ENCODE measurements at regions not wholly inside any gene's neighbourhood (a gene's known extent, or its start where the extent isn't known, plus 50 kb on each side); places are given as distances from the start of the nearest gene placed in this dataset.
"Not testable (repeated sequence)": the region's sequence is repeated elsewhere in the genome, so short reads cannot be mapped to it uniquely, and the experiment has no call there.

- no peak overlapping the region for H3K4me3 ChIP-seq (ENCODE audit: low read length)
- no peaks in the 10 kb centered on the region for H3K36me3 ChIP-seq (ENCODE audit: control insufficient read depth, insufficient read depth, low read length)
- no peaks in the 10 kb centered on the region; the same call in 1 of the 2 replicates for H3K4me1 ChIP-seq (ENCODE audit: control insufficient read depth, insufficient read depth, low read length)
- no peaks in the 10 kb centered on the region; the same call in none of the 2 replicates for H3K9me3 ChIP-seq (ENCODE audit: control insufficient read depth, insufficient read depth, low read length)
- DNase-seq (ENCODE audit: low read depth, low spot score): no peak
- no peaks in the 10 kb centered on the region for H3K27me3 ChIP-seq (ENCODE audit: control insufficient read depth, insufficient read depth, low read length)
- no CpG with 5 or more reads among the region's 2 CpGs for WGBS (ENCODE audit: insufficient coverage, insufficient read length)
- no peak overlapping the region for H3K27ac ChIP-seq (ENCODE audit: low read length)
These were observed 357.7 kb downstream of the CD83 start for GRCh38 chr6:14475306-14475705.

DNA sequence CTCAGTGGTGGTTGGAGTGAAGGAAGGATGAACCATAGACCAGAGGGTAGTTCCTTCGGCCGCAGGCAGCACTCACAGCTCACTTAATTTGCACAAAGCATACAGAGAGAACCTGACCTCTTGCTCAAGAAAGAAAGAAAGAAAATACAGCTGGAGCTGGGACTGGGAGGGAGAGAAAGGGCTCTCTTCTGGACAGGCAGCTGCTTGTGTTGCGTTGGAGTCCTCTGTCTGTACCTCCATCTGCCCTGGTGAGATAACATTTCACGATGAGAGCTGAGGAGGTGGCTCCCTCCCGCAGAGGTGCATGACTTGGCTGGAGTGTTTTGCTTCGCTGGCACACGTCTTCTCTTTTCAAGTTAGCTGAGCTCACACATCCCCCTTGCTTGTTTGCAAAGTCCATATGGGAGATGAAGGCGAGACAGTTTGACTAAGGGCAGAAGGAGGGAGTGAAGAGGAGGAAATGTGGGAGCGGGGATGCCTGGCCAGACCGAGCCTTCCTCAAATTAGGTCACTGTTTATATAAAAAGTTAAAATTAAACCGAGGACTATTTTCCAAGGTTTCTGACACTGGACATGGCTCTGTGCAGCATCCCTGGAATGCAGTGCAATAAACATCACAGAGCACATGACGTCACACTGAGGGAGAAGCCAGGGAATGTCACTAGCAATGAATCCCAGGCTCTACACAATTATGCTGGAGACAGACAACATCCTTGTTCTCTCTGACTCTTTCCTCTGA is 359.4 kb downstream of the CD83 start:
- no CpG with 5 or more reads among the region's 12 CpGs for WGBS (ENCODE audit: insufficient coverage, insufficient read length)
- no peak for DNase-seq (ENCODE audit: low read depth, low spot score)
- no peaks in the 10 kb centered on the region for H3K27me3 ChIP-seq (ENCODE audit: control insufficient read depth, insufficient read depth, low read length)
- H3K9me3 ChIP-seq (ENCODE audit: control insufficient read depth, insufficient read depth, low read length): no peaks in the 10 kb centered on the region; the same call in none of the 2 replicates
- no peaks in the 10 kb centered on the region for H3K36me3 ChIP-seq (ENCODE audit: control insufficient read depth, insufficient read depth, low read length)
- no peak overlapping the region for H3K27ac ChIP-seq (ENCODE audit: low read length)
- no peaks in the 10 kb centered on the region; the same call in 1 of the 2 replicates for H3K4me1 ChIP-seq (ENCODE audit: control insufficient read depth, insufficient read depth, low read length)
- H3K4me3 ChIP-seq (ENCODE audit: low read length): no peak overlapping the region

- no CpG with 5 or more reads among the region's 7 CpGs for WGBS (ENCODE audit: insufficient coverage, insufficient read length)
- H3K4me1 ChIP-seq (ENCODE audit: control insufficient read depth, insufficient read depth, low read length): no peaks in the 10 kb centered on the region; the same call in 1 of the 2 replicates
- no peaks in the 10 kb centered on the region for H3K27me3 ChIP-seq (ENCODE audit: control insufficient read depth, insufficient read depth, low read length)
- H3K9me3 ChIP-seq (ENCODE audit: control insufficient read depth, insufficient read depth, low read length): no peaks in the 10 kb centered on the region; the same call in none of the 2 replicates
- no peak overlapping the region for H3K4me3 ChIP-seq (ENCODE audit: low read length)
- DNase-seq (ENCODE audit: low read depth, low spot score): no peak
- H3K36me3 ChIP-seq (ENCODE audit: control insufficient read depth, insufficient read depth, low read length): no peaks in the 10 kb centered on the region
- H3K27ac ChIP-seq (ENCODE audit: low read length): no peak overlapping the region
These were observed 360.0 kb downstream of the CD83 start for GRCh38 chr6:14477559-14477958.

DNA sequence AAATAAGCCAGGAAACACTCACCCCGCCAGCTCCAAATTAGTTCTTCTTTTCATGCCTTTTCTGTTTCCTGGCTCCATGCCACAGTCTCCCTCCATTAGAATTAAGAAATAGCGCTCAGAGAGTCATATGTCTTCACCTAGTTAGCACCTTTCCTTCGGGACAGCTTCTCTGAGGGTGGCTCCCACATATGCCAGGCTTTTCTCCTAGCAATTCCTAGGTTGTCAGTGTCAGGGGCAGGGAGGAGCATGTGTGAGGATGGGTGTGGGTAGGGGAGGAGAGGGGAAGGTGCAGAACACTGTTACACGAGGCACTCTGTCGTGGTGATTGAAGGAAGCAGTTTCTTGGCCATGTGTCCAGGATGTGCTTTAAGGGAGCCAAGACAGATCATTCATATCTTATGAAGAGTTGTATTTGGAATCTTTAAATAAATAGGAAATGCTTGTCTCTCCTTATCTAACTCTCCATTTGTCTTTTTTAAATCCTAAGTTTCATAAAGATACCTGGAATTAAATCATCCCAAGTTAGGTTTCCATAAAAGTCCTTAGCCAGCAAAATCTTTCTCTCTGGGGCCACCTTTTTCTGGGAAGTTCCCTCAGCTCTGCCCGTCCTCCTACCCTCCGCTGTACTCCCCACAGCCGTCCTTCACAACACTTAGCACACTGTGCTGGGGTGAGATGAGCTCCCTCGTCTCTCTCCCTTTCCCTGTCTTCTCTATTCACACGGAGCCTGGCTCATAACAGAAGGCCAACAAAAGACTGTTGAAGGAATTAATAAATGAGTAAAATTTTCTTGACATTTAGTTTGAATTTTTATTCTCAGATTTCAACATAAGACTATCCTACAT is 361.0 kb downstream of the CD83 start:
- Histone ChIP-seq H3K9me3 (ENCODE audit: control insufficient read depth, insufficient read depth, low read length) (no peaks in the 10 kb centered on the region; the same call in none of the 2 replicates), H3K36me3 (ENCODE audit: control insufficient read depth, insufficient read depth, low read length) (no peaks in the 10 kb centered on the region), H3K4me3 (ENCODE audit: low read length) (no peak overlapping the region), H3K27ac (ENCODE audit: low read length) (no peak overlapping the region), H3K27me3 (ENCODE audit: control insufficient read depth, insufficient read depth, low read length) (no peaks in the 10 kb centered on the region), H3K4me1 (ENCODE audit: control insufficient read depth, insufficient read depth, low read length) (no peaks in the 10 kb centered on the region; the same call in 1 of the 2 replicates)
- DNase-seq (ENCODE audit: low read depth, low spot score): no peak
- no CpG with 5 or more reads among the region's 10 CpGs for WGBS (ENCODE audit: insufficient coverage, insufficient read length)

- H3K36me3 ChIP-seq (ENCODE audit: control insufficient read depth, insufficient read depth, low read length); H3K4me3 ChIP-seq (ENCODE audit: low read length); H3K4me1 ChIP-seq (ENCODE audit: control insufficient read depth, insufficient read depth, low read length); DNase-seq (ENCODE audit: low read depth, low spot score); H3K9me3 ChIP-seq (ENCODE audit: control insufficient read depth, insufficient read depth, low read length); H3K27ac ChIP-seq (ENCODE audit: low read length); H3K27me3 ChIP-seq (ENCODE audit: control insufficient read depth, insufficient read depth, low read length): not testable (repeated sequence)
- no CpG with 5 or more reads among the region's 1 CpG for WGBS (ENCODE audit: insufficient coverage, insufficient read length)
These were observed 364.4 kb downstream of the CD83 start for GRCh38 chr6:14481946-14482345.

DNA sequence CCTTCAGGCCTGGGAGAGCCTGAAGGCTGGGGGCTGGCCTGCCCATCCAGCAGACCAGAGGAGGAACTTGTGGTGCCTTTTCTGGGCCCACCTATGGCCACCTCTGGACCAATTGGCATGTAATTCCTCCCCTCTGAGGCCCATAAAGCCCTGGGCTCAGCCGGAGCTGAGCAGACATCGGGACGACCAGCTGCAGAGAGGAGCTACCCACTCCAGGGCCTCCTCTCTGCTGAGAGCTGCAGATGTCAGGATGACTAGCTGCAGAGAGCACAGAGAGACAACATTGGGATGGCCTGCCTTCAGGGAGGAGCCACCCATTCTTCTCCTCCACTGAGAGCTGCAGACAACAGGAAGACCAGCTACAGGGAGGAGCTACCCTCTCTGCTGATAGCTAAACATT is 370.1 kb downstream of the CD83 start:
- no CpG with 5 or more reads among the region's 3 CpGs for WGBS (ENCODE audit: insufficient coverage, insufficient read length)
- Histone ChIP-seq H3K9me3 (ENCODE audit: control insufficient read depth, insufficient read depth, low read length) (no peaks in the 10 kb centered on the region), H3K4me3 (ENCODE audit: low read length) (no peak overlapping the region), H3K36me3 (ENCODE audit: control insufficient read depth, insufficient read depth, low read length) (no peaks in the 10 kb centered on the region), H3K27ac (ENCODE audit: low read length) (no peak overlapping the region), H3K4me1 (ENCODE audit: control insufficient read depth, insufficient read depth, low read length) (no peaks in the 10 kb centered on the region), H3K27me3 (ENCODE audit: control insufficient read depth, insufficient read depth, low read length) (no peaks in the 10 kb centered on the region)
- no peak for DNase-seq (ENCODE audit: low read depth, low spot score)

- Histone ChIP-seq H3K4me3 (ENCODE audit: low read length) (no peak overlapping the region), H3K9me3 (ENCODE audit: control insufficient read depth, insufficient read depth, low read length) (no peaks in the 10 kb centered on the region), H3K36me3 (ENCODE audit: control insufficient read depth, insufficient read depth, low read length) (no peaks in the 10 kb centered on the region), H3K27ac (ENCODE audit: low read length) (no peak overlapping the region), H3K4me1 (ENCODE audit: control insufficient read depth, insufficient read depth, low read length) (no peaks in the 10 kb centered on the region), H3K27me3 (ENCODE audit: control insufficient read depth, insufficient read depth, low read length) (no peaks in the 10 kb centered on the region)
- no CpG with 5 or more reads among the region's 2 CpGs for WGBS (ENCODE audit: insufficient coverage, insufficient read length)
- DNase-seq (ENCODE audit: low read depth, low spot score): no peak
These were observed 370.6 kb downstream of the CD83 start for GRCh38 chr6:14488180-14488579.

GRCh38 chr6:14489445-14489844 is 371.9 kb downstream of the CD83 start:
- no peak for DNase-seq (ENCODE audit: low read depth, low spot score)
- no peak overlapping the region for H3K27ac ChIP-seq (ENCODE audit: low read length)
- no peaks in the 10 kb centered on the region for H3K4me1 ChIP-seq (ENCODE audit: control insufficient read depth, insufficient read depth, low read length)
- no CpG with 5 or more reads among the region's 3 CpGs for WGBS (ENCODE audit: insufficient coverage, insufficient read length)
- H3K27me3 ChIP-seq (ENCODE audit: control insufficient read depth, insufficient read depth, low read length): no peaks in the 10 kb centered on the region
- no peak overlapping the region for H3K4me3 ChIP-seq (ENCODE audit: low read length)
- H3K36me3 ChIP-seq (ENCODE audit: control insufficient read depth, insufficient read depth, low read length): no peaks in the 10 kb centered on the region
- no peaks in the 10 kb centered on the region for H3K9me3 ChIP-seq (ENCODE audit: control insufficient read depth, insufficient read depth, low read length)

DNA sequence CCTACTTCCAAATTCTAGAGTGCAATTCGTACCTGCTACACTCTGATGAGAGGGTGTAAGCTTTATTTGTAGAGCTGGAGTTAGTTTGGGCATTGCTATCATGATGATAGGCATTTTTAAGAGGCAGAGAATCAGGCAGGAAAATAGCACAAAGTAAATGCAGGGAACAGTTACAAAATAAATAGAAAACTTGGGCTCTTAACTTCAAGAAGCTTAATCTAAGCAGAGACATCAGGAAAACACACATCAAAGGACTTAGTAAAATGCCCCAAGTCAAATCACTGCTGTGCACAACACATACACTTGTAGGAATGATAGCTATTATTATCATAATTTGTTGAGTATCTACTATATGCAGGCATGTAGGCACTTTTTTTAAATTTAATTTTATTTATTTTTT is 381.2 kb downstream of the CD83 start:
- Histone ChIP-seq H3K27ac (ENCODE audit: low read length) (no peak overlapping the region), H3K4me3 (ENCODE audit: low read length) (no peak overlapping the region), H3K9me3 (ENCODE audit: control insufficient read depth, insufficient read depth, low read length) (no peaks in the 10 kb centered on the region), H3K36me3 (ENCODE audit: control insufficient read depth, insufficient read depth, low read length) (no peaks in the 10 kb centered on the region), H3K27me3 (ENCODE audit: control insufficient read depth, insufficient read depth, low read length) (no peaks in the 10 kb centered on the region), H3K4me1 (ENCODE audit: control insufficient read depth, insufficient read depth, low read length) (no peaks in the 10 kb centered on the region)
- WGBS (ENCODE audit: insufficient coverage, insufficient read length): no CpG with 5 or more reads among the region's 1 CpG
- DNase-seq (ENCODE audit: low read depth, low spot score): no peak

- Histone ChIP-seq H3K4me3 (ENCODE audit: low read length) (no peak overlapping the region), H3K36me3 (ENCODE audit: control insufficient read depth, insufficient read depth, low read length) (no peaks in the 10 kb centered on the region), H3K9me3 (ENCODE audit: control insufficient read depth, insufficient read depth, low read length) (no peaks in the 10 kb centered on the region), H3K4me1 (ENCODE audit: control insufficient read depth, insufficient read depth, low read length) (no peaks in the 10 kb centered on the region), H3K27me3 (ENCODE audit: control insufficient read depth, insufficient read depth, low read length) (no peaks in the 10 kb centered on the region), H3K27ac (ENCODE audit: low read length) (no peak overlapping the region)
- no CpG with 5 or more reads among the region's 4 CpGs for WGBS (ENCODE audit: insufficient coverage, insufficient read length)
- no peak for DNase-seq (ENCODE audit: low read depth, low spot score)
These were observed 381.7 kb downstream of the CD83 start for GRCh38 chr6:14499309-14499708.
